ENCODE measurements at regions not wholly inside any gene's neighbourhood (a gene's known extent, or its start where the extent isn't known, plus 50 kb on each side); places are given as distances from the start of the nearest gene placed in this dataset.

DNA sequence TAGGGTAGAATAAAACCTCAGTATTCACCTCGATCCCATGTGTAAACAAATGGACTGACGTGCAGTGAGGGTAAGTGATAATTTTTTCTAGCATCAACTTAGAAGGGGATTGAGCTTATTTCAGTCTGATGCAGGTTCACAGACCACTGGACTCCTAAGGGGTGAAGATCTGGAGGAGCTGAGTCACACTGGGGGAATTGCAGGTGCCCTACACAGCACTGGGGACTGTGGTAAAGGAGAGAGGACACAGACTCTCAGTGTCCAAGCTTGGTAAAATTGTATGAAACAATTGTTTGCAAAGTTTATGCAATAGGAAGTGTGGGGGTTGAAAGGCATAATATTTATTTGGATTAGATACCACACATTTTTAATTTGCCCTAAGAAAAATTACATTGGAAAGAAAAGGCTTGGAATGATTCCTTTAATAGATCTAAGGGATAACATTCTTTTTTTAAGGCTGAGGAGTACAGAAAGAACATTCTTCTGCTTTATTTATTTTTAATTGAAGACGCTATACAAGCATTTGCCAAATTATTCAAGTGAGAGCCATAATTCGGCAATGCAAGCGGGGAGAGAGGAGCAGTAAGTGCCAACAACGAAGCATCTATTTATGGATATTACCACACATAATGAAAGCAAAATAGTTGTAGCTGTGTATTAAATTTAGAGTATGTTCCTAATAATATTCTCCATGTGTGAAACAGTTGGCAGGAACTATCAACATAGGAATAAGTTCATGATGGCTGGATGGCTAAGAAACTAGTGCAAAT is 766.9 kb upstream of the ADAMTS16 start:
- TF ChIP-seq BHLHE40 (IDR thresholded peaks at IDR 0.05; ENCODE audit: borderline replicate concordance) (no peak), TARDBP (IDR thresholded peaks at IDR 0.05) (no peak), ZNF384 (IDR thresholded peaks at IDR 0.05) (no peak), FOXM1 (IDR thresholded peaks at IDR 0.05; ENCODE audit: borderline replicate concordance) (no peak), FOXK2 (IDR thresholded peaks at IDR 0.05) (no peak), SUZ12 (IDR thresholded peaks at IDR 0.05) (no peak), ARNT (IDR thresholded peaks at IDR 0.05) (no peak), FOXA1 (IDR thresholded peaks at IDR 0.05) (no peak), L3MBTL2 (conservative IDR thresholded peaks at IDR 0.05) (no peak), CTBP1 (IDR thresholded peaks at IDR 0.05; ENCODE audit: borderline replicate concordance) (no peak), ELF4 (IDR thresholded peaks at IDR 0.05) (no peak), SP1 (IDR thresholded peaks at IDR 0.05) (no peak), LEF1 (IDR thresholded peaks at IDR 0.05; ENCODE audit: borderline replicate concordance) (no peak), NFRKB (IDR thresholded peaks at IDR 0.05) (no peak), HDGF (IDR thresholded peaks at IDR 0.05; ENCODE audit: borderline replicate concordance) (no peak)
- TF ChIP-seq, protein P1, sequence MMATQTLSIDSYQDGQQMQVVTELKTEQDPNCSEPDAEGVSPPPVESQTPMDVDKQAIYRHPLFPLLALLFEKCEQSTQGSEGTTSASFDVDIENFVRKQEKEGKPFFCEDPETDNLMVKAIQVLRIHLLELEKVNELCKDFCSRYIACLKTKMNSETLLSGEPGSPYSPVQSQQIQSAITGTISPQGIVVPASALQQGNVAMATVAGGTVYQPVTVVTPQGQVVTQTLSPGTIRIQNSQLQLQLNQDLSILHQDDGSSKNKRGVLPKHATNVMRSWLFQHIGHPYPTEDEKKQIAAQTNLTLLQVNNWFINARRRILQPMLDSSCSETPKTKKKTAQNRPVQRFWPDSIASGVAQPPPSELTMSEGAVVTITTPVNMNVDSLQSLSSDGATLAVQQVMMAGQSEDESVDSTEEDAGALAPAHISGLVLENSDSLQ (IDR thresholded peaks at IDR 0.05) = no peak
- DNase-seq (ENCODE audit: extremely low spot score) = no peak
- ChIA-PET CTCF (no interaction called here), POLR2A (no interaction called here)

DNA sequence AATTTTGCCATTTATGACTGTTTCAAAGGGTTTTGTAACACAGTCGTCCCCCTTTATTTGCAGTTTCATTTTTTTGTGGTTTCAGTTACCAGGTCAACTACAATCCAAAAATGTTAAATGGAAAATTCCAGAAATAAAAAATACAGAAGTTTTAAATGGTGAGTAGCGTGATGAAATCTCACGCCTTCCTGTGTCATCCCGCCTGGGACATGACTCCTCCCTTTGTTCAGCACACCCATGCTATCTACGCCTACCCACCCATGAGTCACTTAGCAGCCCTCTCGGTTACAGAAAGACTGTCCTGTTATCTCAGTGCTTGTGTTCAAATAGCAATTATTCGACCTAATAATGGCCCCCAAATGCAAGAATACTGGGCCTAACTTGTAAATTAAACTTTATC is 765.3 kb upstream of the ADAMTS16 start:
- TF ChIP-seq ZNF384 (IDR thresholded peaks at IDR 0.05) = no peak
- no peak for TF ChIP-seq TARDBP (IDR thresholded peaks at IDR 0.05)
- CTCF ChIA-PET = no interaction called here
- DNase-seq (ENCODE audit: extremely low spot score) = no peak
- POLR2A ChIA-PET = no interaction called here

DNA sequence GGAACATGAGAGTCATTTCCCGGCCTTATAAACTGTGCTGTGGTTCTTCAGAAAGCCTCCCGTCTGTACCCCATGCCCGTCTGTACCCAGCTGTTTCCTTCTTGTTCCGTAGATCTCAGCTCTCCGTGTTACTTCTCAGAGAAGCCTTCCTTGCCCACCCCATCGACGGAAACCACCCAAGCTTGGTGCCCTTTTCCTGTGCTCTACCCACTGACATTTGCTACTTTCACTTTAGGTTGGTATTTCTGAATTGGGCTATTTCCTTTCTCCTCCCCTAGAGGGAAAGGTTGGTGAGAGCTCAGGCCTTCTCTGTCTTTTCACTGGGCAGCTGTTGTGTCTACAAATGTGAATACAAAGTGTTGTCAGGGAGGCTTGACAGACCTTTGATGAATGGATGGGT is 764.5 kb upstream of the ADAMTS16 start:
- TF ChIP-seq TARDBP (IDR thresholded peaks at IDR 0.05) (no peak), SUZ12 (IDR thresholded peaks at IDR 0.05) (no peak), BHLHE40 (IDR thresholded peaks at IDR 0.05; ENCODE audit: borderline replicate concordance) (no peak), ELF4 (IDR thresholded peaks at IDR 0.05) (no peak), FOXK2 (IDR thresholded peaks at IDR 0.05) (no peak), ZNF384 (IDR thresholded peaks at IDR 0.05) (no peak), ARNT (IDR thresholded peaks at IDR 0.05) (no peak), SP1 (IDR thresholded peaks at IDR 0.05) (no peak), HDGF (IDR thresholded peaks at IDR 0.05; ENCODE audit: borderline replicate concordance) (no peak)
- TF ChIP-seq, protein P1 (IDR thresholded peaks at IDR 0.05) = no peak
- ChIA-PET CTCF (no interaction called here), POLR2A (no interaction called here)
- no peak for DNase-seq (ENCODE audit: extremely low spot score)

DNA sequence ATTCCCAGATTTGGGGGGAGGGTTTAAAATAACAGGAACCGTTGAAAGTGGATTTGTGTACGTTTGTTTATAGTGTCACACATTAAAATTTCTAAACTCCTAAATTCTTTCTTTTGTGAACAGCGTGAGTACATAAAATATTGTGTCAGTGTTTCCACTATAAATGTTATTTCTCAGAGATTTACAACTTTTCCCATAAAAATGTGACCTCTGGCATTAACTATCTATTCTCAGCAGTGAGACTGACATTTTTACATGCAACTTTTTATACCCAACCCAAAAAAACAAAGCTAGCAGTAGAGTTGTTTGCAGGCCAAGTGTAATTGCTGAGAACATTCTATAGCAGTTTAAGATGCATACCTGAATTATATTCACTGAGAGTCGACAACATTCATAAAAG is 757.0 kb upstream of the ADAMTS16 start:
- no peak for DNase-seq (ENCODE audit: extremely low spot score)
- ChIA-PET POLR2A (no interaction called here), CTCF (no interaction called here)
- TF ChIP-seq FOXA1 (IDR thresholded peaks at IDR 0.05) = no peak
- TF ChIP-seq, protein P1 (IDR thresholded peaks at IDR 0.05) = peak; percentile 42; the same call in 1 of the 2 replicates
- TF ChIP-seq TARDBP (IDR thresholded peaks at IDR 0.05) = no peak
- no peak for TF ChIP-seq LEF1 (IDR thresholded peaks at IDR 0.05; ENCODE audit: borderline replicate concordance)
- TF ChIP-seq BHLHE40 (IDR thresholded peaks at IDR 0.05; ENCODE audit: borderline replicate concordance) = no peak

DNA sequence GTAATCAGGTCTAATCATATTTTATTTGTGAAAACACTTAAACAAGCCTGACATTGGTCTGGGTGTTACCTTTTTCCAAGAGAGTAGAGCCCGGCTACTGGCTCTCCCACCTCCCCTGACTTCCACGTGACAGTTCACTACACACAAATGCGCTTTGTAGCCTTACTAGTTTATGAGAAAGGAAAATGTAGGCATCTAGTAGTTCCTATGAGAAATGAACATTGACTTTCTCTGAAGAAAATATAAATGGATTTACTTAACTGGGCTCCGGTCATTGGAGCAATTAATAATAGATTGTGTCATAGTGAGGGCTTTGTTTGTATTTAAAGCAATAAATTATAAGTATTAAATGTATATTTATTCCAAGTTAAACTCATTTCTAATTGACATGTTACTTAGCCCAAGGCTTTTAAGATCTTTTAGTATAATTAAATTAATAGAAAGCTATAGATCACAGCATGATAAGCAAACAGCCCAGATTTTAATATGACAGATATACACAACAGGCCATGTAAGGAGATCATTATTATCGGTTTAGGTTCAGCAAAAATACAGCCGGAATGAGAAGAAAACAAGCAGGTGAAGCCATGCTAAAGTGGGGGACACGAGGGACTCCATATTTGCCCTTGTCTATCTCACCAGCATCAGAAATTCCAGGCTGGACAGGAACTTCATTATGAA is 756.5 kb upstream of the ADAMTS16 start:
- no peak for TF ChIP-seq ZNF384 (IDR thresholded peaks at IDR 0.05)
- no peak for TF ChIP-seq LEF1 (IDR thresholded peaks at IDR 0.05; ENCODE audit: borderline replicate concordance)
- DNase-seq (ENCODE audit: extremely low spot score) = no peak
- POLR2A ChIA-PET = no interaction called here
- CTCF ChIA-PET = no interaction called here

DNA sequence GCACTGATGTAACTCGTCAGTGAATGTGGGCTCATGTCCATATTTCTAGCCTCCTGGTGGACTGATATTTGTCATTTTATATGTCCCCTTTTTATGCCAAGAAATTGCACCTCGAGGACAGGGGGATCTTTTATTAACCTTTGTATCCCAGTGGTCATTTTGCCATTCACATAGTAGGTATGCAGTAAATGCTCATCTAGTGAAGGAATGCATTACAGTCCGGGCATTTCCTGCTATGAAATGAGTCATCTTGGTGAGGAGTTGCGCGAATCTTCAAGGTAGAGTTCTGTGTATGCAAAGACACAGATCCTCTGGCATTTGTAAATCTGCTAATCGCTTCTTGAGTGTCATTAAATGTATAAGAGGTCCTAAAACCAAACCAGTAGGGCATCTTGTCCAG is 755.5 kb upstream of the ADAMTS16 start:
- POLR2A ChIA-PET = no interaction called here
- TF ChIP-seq FOXK2 (IDR thresholded peaks at IDR 0.05) = no peak
- DNase-seq (ENCODE audit: extremely low spot score) = no peak
- CTCF ChIA-PET = no interaction called here

DNA sequence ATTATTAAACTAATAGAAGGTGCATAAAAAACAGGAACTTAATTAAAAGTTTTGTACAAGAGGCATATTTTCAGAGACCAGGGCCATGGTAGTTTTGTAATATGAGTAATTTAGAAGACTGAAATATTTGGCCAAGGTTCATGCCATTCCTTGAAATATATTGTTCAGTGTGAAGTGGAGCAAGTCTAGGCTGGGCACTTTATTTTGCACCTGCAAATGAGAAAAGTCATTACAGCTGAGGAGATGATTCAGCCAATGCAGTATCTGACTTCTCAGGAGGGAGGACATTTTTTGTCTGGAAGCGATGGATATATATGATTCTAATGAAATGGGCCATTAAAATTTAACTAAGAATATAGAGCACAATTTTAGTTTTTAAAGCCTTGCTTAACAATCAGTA is 754.0 kb upstream of the ADAMTS16 start:
- CTCF ChIA-PET = no interaction called here
- TF ChIP-seq TARDBP (IDR thresholded peaks at IDR 0.05) = no peak
- TF ChIP-seq SUZ12 (IDR thresholded peaks at IDR 0.05) = no peak
- TF ChIP-seq, protein P1 (IDR thresholded peaks at IDR 0.05) = no peak
- TF ChIP-seq FOXM1 (IDR thresholded peaks at IDR 0.05; ENCODE audit: borderline replicate concordance) = no peak
- TF ChIP-seq L3MBTL2 (conservative IDR thresholded peaks at IDR 0.05) = no peak
- TF ChIP-seq ARNT (IDR thresholded peaks at IDR 0.05) = no peak
- no peak for TF ChIP-seq FOXA1 (IDR thresholded peaks at IDR 0.05)
- no peak for TF ChIP-seq ELF4 (IDR thresholded peaks at IDR 0.05)
- TF ChIP-seq BHLHE40 (IDR thresholded peaks at IDR 0.05; ENCODE audit: borderline replicate concordance) = no peak
- POLR2A ChIA-PET = no interaction called here
- DNase-seq (ENCODE audit: extremely low spot score) = no peak

All from HEK293T (cell line).